Dedifferentiated amniotic fluid mesenchymal stem cell (primary cell): ENCODE measurements at regions not wholly inside any gene's neighbourhood (a gene's known extent, or its start where the extent isn't known, plus 50 kb on each side); places are given as distances from the start of the nearest gene placed in this dataset.
"Not testable (repeated sequence)": the region's sequence is repeated elsewhere in the genome, so short reads cannot be mapped to it uniquely, and the experiment has no call there.

Experiments used
- DNase-seq: peaks from one replicate; pipeline ENCODE4 v3.0.0-alpha.2; 2016; ENCODE audit errors: extremely low spot score

DNA sequence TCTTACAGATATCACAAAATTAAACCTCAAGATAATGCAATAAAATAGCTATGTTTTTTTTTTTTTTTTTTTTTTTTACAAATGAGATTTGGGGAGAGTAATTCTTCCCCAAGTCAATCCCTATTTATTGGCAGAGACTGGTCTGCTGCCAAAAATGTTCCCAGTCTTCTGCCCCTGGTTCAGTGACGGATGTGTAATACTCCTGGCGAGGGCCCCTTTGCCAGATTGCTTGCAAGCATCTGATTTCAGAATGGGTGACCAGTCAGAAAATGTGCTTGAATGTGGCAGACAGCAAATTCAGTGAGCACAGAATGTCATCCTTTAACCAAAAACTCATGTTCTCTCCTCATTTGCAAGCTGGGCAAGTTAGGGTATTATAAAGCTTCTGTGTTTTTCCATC lies 363.8 kb upstream of the MTNR1B start:
- no peak for DNase-seq

GRCh38 chr11:92607969-92608722 lies 361.3 kb upstream of the MTNR1B start:
- no peak for DNase-seq

- DNase-seq = no peak
Measured at GRCh38 chr11:92611157-92611556, 358.3 kb upstream of the MTNR1B start.

DNA sequence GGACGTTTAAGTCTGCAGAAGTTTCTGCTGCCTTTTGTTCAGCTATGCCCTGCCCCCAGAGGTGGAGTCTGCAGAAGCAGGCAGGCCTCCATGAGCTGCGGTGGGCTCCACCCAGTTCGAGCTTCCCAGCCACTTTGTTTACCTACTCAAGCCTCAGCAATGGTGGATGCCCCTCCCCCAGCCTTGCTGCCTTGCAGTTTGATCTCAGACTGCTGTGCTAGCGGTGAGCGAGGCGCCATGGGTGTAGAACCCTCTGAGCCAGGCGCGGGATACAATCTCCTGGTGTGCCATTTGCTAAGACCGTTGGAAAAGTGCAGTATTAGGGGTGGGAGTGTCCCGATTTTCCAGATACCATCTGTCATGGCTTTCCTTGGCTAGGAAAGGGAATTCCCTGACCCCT lies 351.4 kb upstream of the MTNR1B start:
- DNase-seq = not testable (repeated sequence)

DNA sequence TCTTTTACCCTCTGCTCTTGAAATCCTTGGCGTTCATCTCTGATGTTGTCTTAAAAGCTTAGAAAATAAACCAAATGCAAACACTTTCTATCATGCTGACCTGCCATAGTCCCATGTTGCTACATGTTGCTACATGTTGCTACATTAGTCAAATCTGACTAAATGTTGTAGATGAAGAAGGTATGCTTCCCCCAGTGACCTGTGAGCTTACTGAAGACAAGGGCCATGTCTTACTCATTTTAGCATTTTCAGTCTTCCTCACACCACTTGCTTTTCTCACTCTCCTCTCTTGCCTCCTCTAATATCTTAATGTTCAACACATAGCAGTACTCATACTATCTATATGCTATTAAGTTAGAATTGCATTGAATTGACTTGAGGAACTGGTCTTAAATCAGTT lies 346.4 kb upstream of the MTNR1B start:
- no peak for DNase-seq

- DNase-seq = no peak
Measured at GRCh38 chr11:92625894-92626293, 343.6 kb upstream of the MTNR1B start.

DNA sequence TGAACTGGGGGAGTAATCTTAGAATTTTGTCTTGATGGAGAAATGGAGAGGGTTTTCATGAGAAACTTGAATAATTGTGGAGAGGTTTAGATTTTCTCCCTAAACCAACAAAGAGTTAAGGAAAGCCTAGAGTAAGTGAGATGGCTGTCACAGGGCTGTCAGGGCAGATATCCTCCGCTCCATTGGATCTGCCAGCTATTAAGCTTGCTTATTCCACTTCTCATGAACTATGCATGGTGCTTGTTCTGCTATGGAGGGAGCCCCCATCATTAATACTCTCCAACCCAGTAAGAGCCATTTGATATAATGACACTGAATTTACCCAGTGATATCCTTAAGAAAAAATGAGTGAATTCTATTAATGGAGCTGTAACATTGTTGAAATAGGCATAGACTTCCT lies 342.8 kb upstream of the MTNR1B start:
- DNase-seq = no peak

DNA sequence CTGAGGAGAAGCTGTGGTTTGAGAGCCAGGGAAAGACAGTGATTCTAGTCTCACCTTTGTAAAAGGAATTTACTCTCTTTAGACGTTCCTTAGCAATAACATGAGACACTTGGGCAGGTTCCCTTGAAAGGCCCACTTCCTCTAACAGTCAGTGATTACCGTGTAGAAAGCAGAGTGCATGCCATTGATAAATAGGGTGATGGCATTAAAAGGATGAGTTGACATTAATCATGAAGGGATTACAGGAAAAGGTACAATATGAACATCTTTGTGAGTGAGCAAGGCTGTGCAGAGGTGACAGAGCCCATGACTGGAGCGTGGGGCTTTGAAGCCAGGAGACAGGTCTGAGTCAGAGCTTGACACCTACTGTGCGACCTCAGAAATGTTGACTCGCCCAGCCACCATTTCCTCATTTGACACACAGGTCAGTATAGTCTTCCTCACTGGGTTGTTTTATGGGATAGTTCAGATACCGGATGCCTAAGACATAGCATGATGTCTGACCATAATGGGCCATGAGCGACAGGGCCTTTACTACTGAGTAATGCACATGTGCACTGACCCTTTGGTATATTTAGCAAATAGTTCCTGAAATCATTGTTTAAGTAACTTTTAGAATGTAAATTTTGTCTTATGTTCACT lies 341.7 kb upstream of the MTNR1B start:
- no peak for DNase-seq

DNA sequence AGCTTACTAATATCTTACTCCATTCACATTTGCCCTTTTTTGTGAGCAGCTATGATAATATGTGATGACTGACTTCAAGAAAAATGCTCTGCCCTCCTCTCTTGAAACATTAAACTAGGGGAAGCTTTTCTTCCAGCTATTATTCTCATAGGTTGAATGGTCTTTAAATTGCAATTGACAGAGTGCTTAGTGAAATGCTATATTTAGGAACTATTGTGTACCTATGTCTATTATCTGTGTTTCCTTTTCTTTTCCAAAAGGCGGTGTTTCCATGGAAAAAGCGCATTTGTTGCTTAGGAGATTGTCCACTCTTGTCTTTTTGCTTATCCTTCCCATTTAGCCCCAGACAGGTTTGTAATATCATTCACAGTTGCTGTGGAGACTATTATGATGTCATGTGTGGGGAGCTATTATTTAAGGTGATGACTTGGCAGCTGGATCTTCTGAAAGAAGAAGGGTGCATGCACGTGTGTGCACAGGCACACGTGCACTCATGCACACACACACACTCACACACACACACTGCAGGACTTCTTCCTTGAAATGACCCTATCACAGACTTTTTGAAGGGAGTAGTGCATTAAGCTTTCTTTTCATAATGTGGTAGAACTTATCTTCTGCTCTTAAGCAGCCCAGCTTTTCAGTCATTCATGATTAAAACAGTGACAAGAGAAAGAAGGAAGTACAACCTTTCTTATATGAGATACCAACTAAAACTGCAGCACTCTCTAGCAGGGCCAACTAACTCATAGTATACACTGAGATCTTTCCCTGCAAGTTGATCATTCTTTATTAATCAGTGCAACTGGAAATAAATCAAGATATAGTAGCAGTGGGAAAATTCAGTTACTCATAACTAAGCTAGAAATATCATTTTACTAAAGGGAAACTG lies 340.8 kb upstream of the MTNR1B start:
- DNase-seq = no peak

GRCh38 chr11:92632495-92632894 lies 337.0 kb upstream of the MTNR1B start:
- no peak for DNase-seq

DNA sequence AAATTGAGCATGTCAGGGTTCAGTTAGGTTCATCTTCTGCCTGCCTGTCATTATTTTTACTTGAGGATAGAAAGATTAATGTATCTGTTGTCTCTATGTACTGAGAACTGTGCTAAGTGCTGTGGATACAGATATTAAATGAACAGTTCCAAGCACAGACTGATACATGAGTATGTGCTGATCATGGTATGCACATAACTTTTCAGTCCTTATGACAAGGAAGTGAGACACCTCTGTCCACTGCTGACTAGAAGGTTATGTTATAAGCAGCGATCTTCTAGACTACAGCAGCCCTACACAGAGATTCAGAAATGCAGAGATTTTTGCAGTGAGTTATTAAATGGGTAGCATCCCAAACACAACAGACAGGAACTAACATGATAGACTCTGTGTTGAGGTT lies 335.6 kb upstream of the MTNR1B start:
- DNase-seq = no peak

- DNase-seq = no peak
Measured at GRCh38 chr11:92636543-92637188, 332.8 kb upstream of the MTNR1B start.

DNA sequence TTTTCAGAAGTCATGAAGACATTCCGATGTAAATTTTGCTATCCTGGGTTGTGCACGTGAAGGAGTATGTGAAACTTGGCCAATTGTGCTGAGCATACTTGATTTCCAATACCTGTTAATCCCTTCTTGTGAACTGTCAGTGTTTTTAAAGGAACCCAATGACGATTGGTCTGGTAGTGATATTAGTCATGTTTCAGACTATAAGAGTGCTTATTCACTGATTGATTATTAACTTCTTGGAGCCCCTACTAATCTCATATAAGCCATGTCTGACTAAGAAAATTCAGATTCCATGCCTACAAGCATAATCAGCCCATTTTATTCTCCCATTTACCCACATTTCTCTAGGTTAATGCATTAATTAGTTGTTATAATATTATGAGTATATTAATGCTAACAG lies 330.8 kb upstream of the MTNR1B start:
- DNase-seq = no peak

GRCh38 chr11:92642177-92642931 lies 327.1 kb upstream of the MTNR1B start:
- DNase-seq = no peak

DNA sequence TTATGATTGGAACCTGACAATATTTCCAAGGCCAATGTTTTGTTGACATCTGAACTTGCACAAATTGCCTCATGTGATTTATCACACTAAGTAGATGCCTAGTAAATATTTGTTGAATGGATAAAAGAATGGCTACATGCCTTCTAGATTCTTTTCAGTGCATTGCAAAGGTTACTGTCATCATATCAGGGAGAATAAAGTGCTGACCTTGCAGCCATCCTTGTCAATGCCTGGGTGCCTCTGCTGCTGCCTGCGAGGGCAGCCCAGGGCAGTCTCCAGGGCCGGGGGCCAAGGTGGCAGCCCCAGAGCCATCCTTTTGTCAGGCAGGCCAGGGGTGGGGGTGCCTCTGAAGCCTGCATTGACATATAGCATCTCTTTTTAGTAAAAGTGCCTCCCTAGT lies 325.6 kb upstream of the MTNR1B start:
- DNase-seq = no peak

- DNase-seq = no peak
Measured at GRCh38 chr11:92644595-92645445, 324.6 kb upstream of the MTNR1B start.

- DNase-seq = no peak
Measured at GRCh38 chr11:92651159-92651558, 318.3 kb upstream of the MTNR1B start.

DNA sequence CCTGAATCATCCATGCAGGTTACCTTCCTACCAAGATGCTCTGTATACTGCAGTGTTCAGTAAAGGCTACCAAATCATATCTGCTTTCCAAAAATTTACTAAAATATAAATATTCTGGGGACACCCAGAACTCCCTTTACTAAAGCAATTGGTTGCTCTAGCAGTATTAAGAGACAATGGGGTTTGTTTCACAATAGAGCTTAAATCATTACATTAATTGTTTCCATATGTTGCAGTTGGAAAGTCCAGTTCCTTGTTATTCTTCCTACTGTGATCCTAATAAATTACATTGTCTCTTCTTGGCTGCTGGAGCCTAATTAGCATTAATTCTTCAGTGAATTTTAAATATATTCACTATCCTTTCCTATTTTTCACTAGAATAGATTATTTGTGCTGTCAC lies 316.0 kb upstream of the MTNR1B start:
- no peak for DNase-seq

DNA sequence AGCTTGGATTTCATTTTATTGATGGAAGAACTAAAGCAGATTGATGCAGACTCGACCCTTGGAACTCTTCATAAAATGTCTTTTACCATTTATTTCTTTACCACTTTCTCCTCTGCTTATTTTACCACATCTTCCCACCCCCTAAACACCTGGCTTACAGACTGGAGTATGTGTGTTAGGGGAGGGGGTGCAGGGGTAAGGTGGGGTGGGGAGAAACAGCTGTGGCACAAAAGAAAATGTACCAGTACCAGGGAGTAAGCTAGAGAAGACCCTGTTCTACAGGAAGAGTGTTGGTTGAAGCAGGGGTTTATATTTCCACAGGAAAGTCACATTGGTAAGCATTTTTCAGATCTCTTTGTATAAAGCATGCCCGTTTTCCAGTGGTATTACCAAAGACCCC lies 312.7 kb upstream of the MTNR1B start:
- DNase-seq = no peak

GRCh38 chr11:92657226-92657625 lies 312.2 kb upstream of the MTNR1B start:
- no peak for DNase-seq
